ENCODE measurements at regions not wholly inside any gene's neighbourhood (a gene's known extent, or its start where the extent isn't known, plus 50 kb on each side); places are given as distances from the start of the nearest gene placed in this dataset.
A peak's percentile ranks its signal among the peaks of the same experiment; 100 is the strongest.

DNA sequence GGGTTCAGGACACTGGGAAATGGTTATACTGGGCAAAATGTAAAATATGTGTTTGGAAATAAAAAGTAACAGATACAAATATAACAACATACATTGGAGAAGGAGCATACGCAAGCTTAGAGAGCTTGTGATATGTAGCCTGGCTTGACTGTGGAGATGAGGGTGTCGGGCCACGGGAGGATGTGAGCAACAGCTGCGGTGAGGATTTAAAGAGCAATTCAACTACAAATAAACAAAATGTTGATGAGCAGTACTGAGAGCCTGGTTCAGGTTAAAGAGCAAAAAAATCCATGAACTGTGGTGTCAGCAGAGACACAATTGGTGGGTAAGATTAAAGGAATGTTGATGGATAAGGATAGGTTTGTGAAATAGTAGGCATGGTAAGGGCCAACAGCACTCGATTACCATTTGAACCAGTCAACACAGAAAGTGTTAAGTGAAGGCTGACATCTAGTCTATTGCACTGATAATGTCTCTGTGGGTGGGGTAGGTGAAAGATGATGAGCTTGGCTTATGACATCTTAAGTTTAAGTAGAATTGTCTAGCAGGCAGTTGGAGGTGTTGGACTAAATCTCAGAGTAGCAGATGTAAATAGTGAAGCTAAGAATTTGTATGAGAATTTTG is 723.2 kb downstream of the EPM2A start:
- Histone ChIP-seq H3K27ac (no peak overlapping the region), H3K27me3 (no peaks in the 10 kb centered on the region), H3K4me1 (peaks cover 0 to 15% (median 4%) of the 10 kb centered on the region in 4 donors), H3K36me3 (no peaks in the 10 kb centered on the region), H3K4me3 (no peak overlapping the region), H3K9me3 (no peaks in the 10 kb centered on the region)
- TF ChIP-seq CTCF (IDR thresholded peaks at IDR 0.05) = no peak
- intact Hi-C loops (cut with DNase I; ENCODE audit: low total_unique reads) = no loop called here
- no peak for DNase-seq

GRCh38 chr6:145015739-145016558 is 719.4 kb downstream of the EPM2A start:
- TF ChIP-seq CTCF (IDR thresholded peaks at IDR 0.05) = no peak
- no peak overlapping the region for H3K4me3 ChIP-seq
- intact Hi-C loops (cut with DNase I; ENCODE audit: low total_unique reads) = no loop called here

DNA sequence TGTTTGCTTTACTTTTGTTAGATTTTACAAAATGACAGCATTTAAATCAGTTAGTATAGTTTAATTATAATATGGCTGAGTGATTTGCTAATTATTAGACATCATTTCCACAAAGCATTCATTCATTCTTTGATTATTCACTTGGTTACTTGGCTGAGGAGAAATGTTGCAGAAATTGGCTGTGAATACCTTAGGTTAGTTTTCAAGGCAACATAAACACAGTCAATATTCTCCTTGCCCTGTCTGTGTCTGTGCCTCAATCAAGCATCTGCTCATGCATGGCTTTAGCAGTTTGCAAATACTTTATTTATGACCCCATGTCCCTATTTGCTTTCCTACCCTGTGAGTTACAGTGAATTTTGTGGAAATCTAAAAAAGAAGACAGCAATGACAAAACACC is 718.3 kb downstream of the EPM2A start:
- Histone ChIP-seq H3K9me3 (no peaks in the 10 kb centered on the region), H3K4me1 (peaks cover 0 to 15% (median 4%) of the 10 kb centered on the region in 4 donors), H3K27me3 (no peaks in the 10 kb centered on the region), H3K36me3 (no peaks in the 10 kb centered on the region), H3K4me3 (no peak overlapping the region), H3K27ac (no peak overlapping the region)
- intact Hi-C loops (cut with DNase I; ENCODE audit: low total_unique reads) = no loop called here
- no peak for DNase-seq
- TF ChIP-seq CTCF (IDR thresholded peaks at IDR 0.05) = no peak

More at GRCh38 chr6:145015739-145016558, 719.4 kb downstream of the EPM2A start:
- peaks cover 0 to 15% (median 4%) of the 10 kb centered on the region in 4 donors for H3K4me1 ChIP-seq
- no peaks in the 10 kb centered on the region for H3K9me3 ChIP-seq
- H3K27me3 ChIP-seq = no peaks in the 10 kb centered on the region
- H3K36me3 ChIP-seq = no peaks in the 10 kb centered on the region
- peak overlapping the region in 1 of 2 donors; percentile 45 for H3K27ac ChIP-seq
- no peak for DNase-seq

- TF ChIP-seq CTCF (IDR thresholded peaks at IDR 0.05) = no peak
- no peaks in the 10 kb centered on the region for H3K36me3 ChIP-seq
- no peaks in the 10 kb centered on the region for H3K9me3 ChIP-seq
- H3K27me3 ChIP-seq = no peaks in the 10 kb centered on the region
- intact Hi-C loops (cut with DNase I; ENCODE audit: low total_unique reads) = no loop called here
- no peak overlapping the region for H3K27ac ChIP-seq
- DNase-seq = no peak
- no peak overlapping the region for H3K4me3 ChIP-seq
- H3K4me1 ChIP-seq = peaks cover 0 to 15% (median 4%) of the 10 kb centered on the region in 4 donors
These were observed 717.8 kb downstream of the EPM2A start for GRCh38 chr6:145017516-145017915.

- H3K27me3 ChIP-seq = no peaks in the 10 kb centered on the region
- intact Hi-C loops (cut with DNase I; ENCODE audit: low total_unique reads) = no loop called here
- no peak for DNase-seq
These were observed 717.3 kb downstream of the EPM2A start for GRCh38 chr6:145018027-145018426.

More at GRCh38 chr6:145018027-145018426, 717.3 kb downstream of the EPM2A start:
- Histone ChIP-seq H3K4me1 (peaks cover 0 to 15% (median 4%) of the 10 kb centered on the region in 4 donors), H3K27ac (no peak overlapping the region), H3K9me3 (no peaks in the 10 kb centered on the region), H3K36me3 (no peaks in the 10 kb centered on the region), H3K4me3 (no peak overlapping the region)
- TF ChIP-seq CTCF (IDR thresholded peaks at IDR 0.05) = no peak

Data from tibial artery (tissue), 4 donors.